GM12875 (cell line): ENCODE measurements at regions not wholly inside any gene's neighbourhood (a gene's known extent, or its start where the extent isn't known, plus 50 kb on each side); places are given as distances from the start of the nearest gene placed in this dataset.
"Not testable (repeated sequence)": the region's sequence is repeated elsewhere in the genome, so short reads cannot be mapped to it uniquely, and the experiment has no call there.

ENCODE experiments used
- H3K4me3 ChIP-seq: one replicate; pipeline ENCODE4 v1.5.1; 2011; ENCODE audit warnings: low read depth, low read length, control low read depth
- CTCF ChIP-seq: IDR thresholded peaks from 2 replicates; pipeline ENCODE4 v1.5.1; 2011; ENCODE audit warnings: low read depth, mild to moderate bottlenecking, control low read depth, inconsistent platforms, low read length, moderate library complexity, borderline replicate concordance; ENCODE audit not compliant: insufficient read depth

- no peak overlapping the region for H3K4me3 ChIP-seq
- TF ChIP-seq CTCF: no peak
Measured at GRCh38 chr10:4396401-4397283, 429.4 kb upstream of the AKR1E2 start.

GRCh38 chr10:4395731-4396130 lies 430.3 kb upstream of the AKR1E2 start:
- H3K4me3 ChIP-seq: no peak overlapping the region
- no peak for TF ChIP-seq CTCF

- not testable (repeated sequence) for H3K4me3 ChIP-seq
Measured at GRCh38 chr10:4394455-4394854, 431.6 kb upstream of the AKR1E2 start.

- no peak for TF ChIP-seq CTCF
- no peak overlapping the region for H3K4me3 ChIP-seq
Measured at GRCh38 chr10:4391683-4392082, 434.3 kb upstream of the AKR1E2 start.

GRCh38 chr10:4390219-4390618 lies 435.8 kb upstream of the AKR1E2 start:
- no peak overlapping the region for H3K4me3 ChIP-seq
- TF ChIP-seq CTCF: no peak

DNA sequence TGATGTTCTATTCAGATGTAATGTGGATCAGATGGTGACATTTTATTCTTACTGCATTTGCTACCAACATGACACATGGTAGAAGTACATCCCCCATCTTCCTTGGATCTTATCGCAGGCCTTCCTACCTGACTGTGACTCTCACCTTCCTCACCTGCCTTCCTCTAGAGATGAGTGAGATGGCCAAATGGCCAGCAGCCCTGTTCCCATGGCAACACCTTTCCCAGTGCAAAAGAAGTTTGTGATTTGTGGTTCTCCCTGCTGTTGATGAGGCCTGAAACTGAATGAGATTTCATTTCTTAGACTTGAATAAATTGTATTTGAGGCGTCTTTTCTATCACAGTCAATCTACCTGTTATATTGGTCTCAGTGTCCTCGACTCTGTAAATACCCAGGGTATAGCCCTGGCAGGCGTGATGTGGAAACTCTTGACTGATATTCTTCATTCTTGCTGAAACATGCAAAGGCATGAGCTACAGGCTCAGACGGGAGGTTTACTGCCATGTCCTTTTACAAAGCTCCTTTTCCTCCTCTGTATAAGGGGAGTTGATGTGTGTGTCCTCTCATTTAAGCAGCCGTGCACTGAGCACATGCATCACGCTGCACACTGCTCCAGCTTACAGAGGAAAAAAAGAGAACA lies 440.7 kb upstream of the AKR1E2 start:
- TF ChIP-seq CTCF: no peak
- H3K4me3 ChIP-seq: no peak overlapping the region

DNA sequence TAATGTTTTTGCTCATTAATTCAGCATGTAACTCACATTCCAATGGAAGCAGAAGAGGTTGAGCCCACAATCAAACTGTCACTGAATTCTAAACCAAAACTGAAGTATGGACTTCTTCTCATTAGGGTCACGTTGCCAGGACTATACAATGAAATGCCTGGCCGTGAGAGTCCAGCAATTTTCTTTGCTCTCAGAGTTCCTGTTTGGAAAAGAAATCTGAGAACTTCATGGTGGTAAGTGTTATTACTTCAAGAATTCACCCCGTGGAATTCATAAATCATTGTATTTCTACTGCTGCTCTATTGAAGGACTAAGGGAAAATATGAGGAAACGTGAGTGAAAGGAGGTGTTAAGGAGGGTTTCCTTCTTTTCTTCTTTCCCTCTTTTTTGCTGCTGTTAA lies 441.8 kb upstream of the AKR1E2 start:
- TF ChIP-seq CTCF: no peak

More for the DNA sequence above, 441.8 kb upstream of the AKR1E2 start:
- H3K4me3 ChIP-seq: no peak overlapping the region
